PC-3 (cell line): ENCODE measurements at regions not wholly inside any gene's neighbourhood (a gene's known extent, or its start where the extent isn't known, plus 50 kb on each side); places are given as distances from the start of the nearest gene placed in this dataset.

Experiments used
- CTCF ChIP-seq: fragments of 300-600 bp; sonication (generic); conservative IDR thresholded peaks from 2 replicates; pipeline ENCODE4 v1.5.1; 2017; ENCODE audit warnings: antibody characterized with exemption, low read depth, mild to moderate bottlenecking, low read length
- EZH2 ChIP-seq: fragments of 300-600 bp; sonication (generic); IDR thresholded peaks from one replicate; pipeline ENCODE4 v1.6.1; 2017; ENCODE audit warnings: antibody characterized with exemption, mild to moderate bottlenecking, low read length; ENCODE audit not compliant: unreplicated experiment
- EZH2phosphoT487 ChIP-seq: fragments of 300-600 bp; sonication (generic); IDR thresholded peaks from 2 replicates; pipeline ENCODE4 v1.6.1; 2018; ENCODE audit warnings: mild to moderate bottlenecking, antibody characterized with exemption, low read length, borderline replicate concordance

- no peak for TF ChIP-seq CTCF
- no peak for TF ChIP-seq EZH2
- TF ChIP-seq EZH2phosphoT487 = no peak
Observed at GRCh38 chr7:148515237-148515636, 75.3 kb upstream of the C7orf33 start.
